PFSK-1 (cell line): ENCODE measurements at regions not wholly inside any gene's neighbourhood (a gene's known extent, or its start where the extent isn't known, plus 50 kb on each side); places are given as distances from the start of the nearest gene placed in this dataset.

ENCODE experiments used
- FOXP2 ChIP-seq: optimal IDR thresholded peaks from 2 replicates; pipeline ENCODE3; 2011; ENCODE audit warnings: borderline replicate concordance, control low read depth, inconsistent platforms; ENCODE audit not compliant: insufficient read depth; ENCODE audit errors: extremely low read length, extremely low read depth
- POLR2AphosphoS5 ChIP-seq: IDR thresholded peaks from 2 replicates; pipeline ENCODE4 v1.6.1; 2012; ENCODE audit warnings: low read depth, mild to moderate bottlenecking, control low read depth, low read length, moderate library complexity
- REST ChIP-seq, 2 experiments: IDR thresholded peaks; 2 replicates each; pipeline versions ENCODE4 v1.6.1 to v1.8.0; 2011 to 2012; ENCODE audit warnings: low read depth in 2 of 2, low read length in 2 of 2, control low read depth in 1 of 2, inconsistent platforms in 1 of 2, mild to moderate bottlenecking in 1 of 2, moderate library complexity in 1 of 2; ENCODE audit not compliant: insufficient read depth in 1 of 2
- SIN3A ChIP-seq: IDR thresholded peaks from 2 replicates; pipeline ENCODE4 v1.6.1; 2012; ENCODE audit warnings: mild to moderate bottlenecking, low read length, moderate library complexity, borderline replicate concordance; ENCODE audit not compliant: insufficient read depth
- TAF1 ChIP-seq: IDR thresholded peaks from 2 replicates; pipeline ENCODE4 v1.6.1; 2012; ENCODE audit warnings: low read length, control low read depth, borderline replicate concordance; ENCODE audit not compliant: insufficient read depth

DNA sequence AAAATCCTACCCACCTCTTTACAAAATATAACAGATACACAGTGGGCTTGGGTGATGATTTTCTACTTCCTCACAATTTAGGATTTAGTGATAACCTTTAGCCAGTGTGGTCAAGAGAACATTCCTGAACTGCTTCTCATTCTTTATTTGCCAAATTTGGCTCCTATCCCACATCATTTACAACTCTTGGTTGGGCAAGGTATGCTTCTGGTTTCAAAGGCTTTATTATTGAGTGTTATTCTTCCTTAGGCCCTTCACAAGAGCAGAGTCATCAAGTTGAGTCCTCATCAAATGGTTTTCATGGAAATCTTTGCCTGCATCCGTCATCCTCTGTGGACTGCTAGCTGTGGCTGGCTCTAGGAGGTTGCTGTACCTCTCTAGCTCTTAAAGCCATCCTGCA, 472.0 kb upstream of the ETAA1 start:
- TF ChIP-seq SIN3A (no peak), FOXP2 (no peak), REST (IDR thresholded peaks at IDR 0.05; ENCODE audit: insufficient read depth in 1 of 2, low read depth in 2 of 2, low read length in 2 of 2) (no peak), POLR2AphosphoS5 (no peak), TAF1 (no peak)

DNA sequence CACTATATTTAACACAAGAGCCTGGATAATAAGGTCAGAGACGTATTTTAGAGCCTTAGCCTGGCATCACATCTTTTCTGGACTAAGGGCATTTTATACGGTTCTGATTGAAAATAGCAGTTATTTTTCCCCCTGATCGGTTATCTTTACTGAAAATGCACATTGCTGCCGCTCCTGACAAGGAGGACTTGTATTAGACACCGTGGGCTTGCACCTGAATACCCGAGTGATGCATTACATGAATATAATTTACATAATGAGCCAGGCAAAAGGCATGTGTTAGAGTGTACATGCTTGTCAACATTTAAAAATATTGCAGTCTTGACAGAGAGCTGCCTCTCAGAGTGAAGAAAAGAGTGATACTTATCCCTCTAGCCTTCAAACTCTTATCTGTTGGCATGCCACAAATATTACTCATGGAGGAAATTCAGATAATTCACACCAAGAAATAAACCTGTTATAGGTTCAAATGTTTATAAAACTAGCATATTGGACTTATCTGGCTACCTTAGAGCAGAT, 470.5 kb upstream of the ETAA1 start:
- TF ChIP-seq REST (IDR thresholded peaks at IDR 0.05; ENCODE audit: insufficient read depth in 1 of 2, low read depth in 2 of 2, low read length in 2 of 2), result no peak
- no peak for TF ChIP-seq POLR2AphosphoS5
- no peak for TF ChIP-seq TAF1
- TF ChIP-seq SIN3A, result no peak
- no peak for TF ChIP-seq FOXP2

DNA sequence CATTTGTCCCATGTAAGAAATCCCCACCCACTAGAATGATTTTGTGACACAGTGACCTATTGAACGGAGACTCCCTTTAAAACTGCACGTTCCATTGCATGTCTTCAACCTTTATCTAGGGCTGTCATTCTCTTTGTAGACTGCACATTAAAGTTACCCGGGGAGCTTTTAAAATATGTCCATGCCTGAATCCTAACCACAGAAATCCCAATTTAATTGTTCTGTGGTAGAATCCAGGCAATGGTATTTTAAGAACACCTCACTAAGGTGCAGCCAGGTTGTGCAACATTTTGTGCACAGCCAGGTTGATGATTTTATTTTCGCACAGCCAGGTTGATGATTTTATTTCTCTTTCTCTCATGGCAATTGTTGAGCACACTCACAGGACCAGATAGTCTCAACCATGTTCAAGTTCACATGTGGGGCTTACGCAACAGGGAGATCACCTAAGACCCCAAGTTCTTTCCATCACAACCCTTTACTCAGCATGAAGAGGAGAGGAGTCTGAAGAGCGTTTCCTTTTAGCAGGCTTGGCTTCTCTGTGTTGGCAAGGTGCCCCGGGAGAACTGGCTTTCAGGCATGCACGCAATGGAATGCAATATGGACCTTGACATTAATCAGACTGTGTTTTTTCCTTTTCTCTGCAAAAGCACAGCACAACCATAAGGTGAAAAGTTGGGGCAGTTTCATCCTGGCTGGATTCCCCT, 467.3 kb upstream of the ETAA1 start:
- TF ChIP-seq REST (IDR thresholded peaks at IDR 0.05; ENCODE audit: insufficient read depth in 1 of 2, low read depth in 2 of 2, low read length in 2 of 2) (no peak), SIN3A (no peak), POLR2AphosphoS5 (no peak), TAF1 (no peak), FOXP2 (no peak)

DNA sequence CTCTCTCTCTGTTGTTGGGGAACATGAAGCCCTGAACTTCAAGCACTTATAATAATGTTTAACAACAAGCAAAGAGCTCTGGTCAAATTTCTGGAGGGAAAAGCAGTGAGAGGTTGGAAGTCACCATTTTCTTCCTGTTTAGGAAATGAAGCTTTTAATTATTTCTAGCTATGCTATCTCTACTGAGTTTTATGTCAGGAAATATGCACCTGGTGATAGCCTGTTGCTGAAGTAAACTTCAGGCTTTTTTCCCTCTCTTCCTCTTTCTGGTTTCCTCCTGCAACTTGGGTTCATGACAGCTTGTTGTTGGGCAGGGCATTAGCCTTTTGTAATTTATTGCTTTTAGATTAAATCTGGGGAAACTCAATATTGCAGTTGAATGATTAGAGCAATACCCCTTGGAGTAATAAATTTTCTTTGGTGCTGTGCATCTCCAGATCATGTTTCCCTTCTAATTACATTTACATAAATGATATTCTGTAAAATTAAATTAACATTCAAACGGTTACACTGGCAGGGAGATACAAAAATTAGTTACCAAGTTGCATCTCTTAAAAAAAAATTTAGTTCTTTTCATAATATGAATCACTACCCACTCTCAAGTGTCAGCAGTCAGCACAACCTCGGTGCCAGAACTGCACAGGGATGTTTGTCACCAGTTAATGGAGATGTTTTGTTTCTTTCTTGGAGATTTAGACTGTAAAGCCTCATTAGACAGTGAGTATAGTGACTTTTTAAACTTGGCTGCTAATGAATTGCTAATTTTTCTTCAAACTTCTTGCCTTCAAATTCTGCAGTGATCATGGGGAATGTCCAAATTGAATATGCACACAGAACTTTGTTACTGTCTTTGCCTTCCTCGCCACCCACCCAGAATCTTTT, 466.6 kb upstream of the ETAA1 start:
- TF ChIP-seq SIN3A (no peak), REST (IDR thresholded peaks at IDR 0.05; ENCODE audit: insufficient read depth in 1 of 2, low read depth in 2 of 2, low read length in 2 of 2) (no peak), POLR2AphosphoS5 (no peak), FOXP2 (no peak), TAF1 (no peak)
